ENCODE measurements at regions not wholly inside any gene's neighbourhood (a gene's known extent, or its start where the extent isn't known, plus 50 kb on each side); places are given as distances from the start of the nearest gene placed in this dataset.
A peak's percentile ranks its signal among the peaks of the same experiment; 100 is the strongest.

DNA sequence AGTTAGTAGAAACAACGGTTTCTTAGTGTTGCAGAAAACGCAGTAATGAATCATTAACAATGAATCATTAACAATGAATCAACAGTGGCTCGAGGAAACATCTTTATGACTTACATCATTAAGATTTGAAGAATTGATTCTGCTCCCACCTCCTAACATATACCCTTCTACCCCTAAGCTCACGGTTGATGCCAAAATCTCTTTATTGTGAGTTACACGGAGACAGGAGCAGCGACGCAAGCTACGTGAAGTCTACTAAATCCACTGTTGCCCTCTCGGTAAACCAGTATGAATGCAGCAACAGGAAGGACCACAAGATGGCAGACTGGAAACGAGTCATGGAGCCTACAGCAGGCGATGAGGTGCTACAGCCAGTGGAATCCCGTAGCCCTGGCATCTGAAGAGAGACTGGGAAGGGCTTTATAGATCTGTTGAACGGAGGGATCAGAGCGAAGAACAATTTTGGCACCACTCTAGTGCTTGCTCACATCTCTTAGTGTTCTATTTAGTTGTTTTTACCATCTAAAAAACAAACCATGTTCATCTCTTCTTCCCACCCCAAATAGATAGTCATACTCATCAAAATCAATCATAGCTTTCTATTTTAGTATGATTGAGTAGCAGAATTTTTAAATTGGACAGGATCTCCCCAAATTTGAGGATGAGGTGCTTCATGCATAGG lies 332.7 kb downstream of the DUSP6 start:
- Histone ChIP-seq H3K9me3 (ENCODE audit: control insufficient read depth in 5 of 5, low read length in 5 of 5) (peaks cover 0 to 2% (median 0%) of the 10 kb centered on the region in 5 donors), H3K27ac (ENCODE audit: low read depth, low read length) (no peak overlapping the region), H3K4me1 (ENCODE audit: control insufficient read depth in 5 of 5, insufficient read depth in 5 of 5, low read length in 5 of 5) (peaks cover 0 to 17% (median 7%) of the 10 kb centered on the region in 5 donors), H3K36me3 (ENCODE audit: control insufficient read depth in 5 of 5, insufficient read depth in 5 of 5, low read length in 5 of 5) (no peaks in the 10 kb centered on the region), H3K27me3 (ENCODE audit: control insufficient read depth in 5 of 5, insufficient read depth in 4 of 5, low read length in 5 of 5) (no peaks in the 10 kb centered on the region), H3K9ac (ENCODE audit: low read length in 5 of 5) (peak overlapping the region in 3 of 5 donors; percentile 4 to 51 (median 17)), H3K4me3 (ENCODE audit: low read depth in 1 of 5, low read length in 5 of 5) (peak overlapping the region; percentile 45 to 71 (median 58))

DNA sequence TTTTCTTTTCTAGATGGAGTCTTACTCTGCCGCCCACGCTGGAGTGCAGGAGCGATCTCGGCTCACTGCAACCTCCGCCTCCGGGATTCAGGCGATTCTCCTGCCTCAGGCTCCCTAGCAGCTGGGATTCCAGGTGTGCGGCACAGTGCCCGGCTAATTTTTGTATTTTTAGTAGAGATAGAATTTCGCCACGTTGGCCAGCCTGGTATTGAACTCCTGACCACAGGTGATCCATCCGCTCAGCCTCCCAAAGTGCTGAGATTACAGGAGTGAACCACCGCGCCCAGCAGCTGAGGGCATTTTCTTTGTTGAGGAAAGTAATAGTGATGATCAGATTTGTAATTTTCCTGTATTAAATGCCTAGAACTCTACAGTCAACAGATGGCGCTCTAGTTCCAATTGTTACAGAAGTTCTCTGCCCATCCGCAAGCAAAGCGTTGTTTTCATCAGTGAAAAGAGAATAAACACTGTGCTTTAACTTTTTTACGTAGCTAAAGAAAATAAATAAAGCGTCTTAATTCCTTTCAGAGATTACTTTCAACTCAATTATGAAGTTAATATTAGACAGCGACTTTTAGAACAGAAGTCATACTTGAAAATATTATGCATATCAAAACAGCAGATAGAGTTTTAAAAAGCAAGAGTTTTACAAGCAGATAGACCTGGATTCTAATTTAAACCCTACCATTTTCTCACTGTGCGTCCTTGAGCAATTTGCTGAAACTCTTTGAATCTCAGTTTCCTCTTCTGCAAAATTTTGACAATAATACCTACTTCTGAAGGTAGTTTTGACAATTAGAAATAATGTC lies 335.1 kb downstream of the DUSP6 start:
- Histone ChIP-seq H3K9me3 (ENCODE audit: control insufficient read depth in 5 of 5, low read length in 5 of 5) (no peaks in the 10 kb centered on the region), H3K9ac (ENCODE audit: low read length in 5 of 5) (no peak overlapping the region), H3K4me3 (ENCODE audit: low read depth in 1 of 5, low read length in 5 of 5) (no peak overlapping the region), H3K36me3 (ENCODE audit: control insufficient read depth in 5 of 5, insufficient read depth in 5 of 5, low read length in 5 of 5) (no peaks in the 10 kb centered on the region), H3K27me3 (ENCODE audit: control insufficient read depth in 5 of 5, insufficient read depth in 4 of 5, low read length in 5 of 5) (no peaks in the 10 kb centered on the region), H3K4me1 (ENCODE audit: control insufficient read depth in 5 of 5, insufficient read depth in 5 of 5, low read length in 5 of 5) (peaks cover 0 to 17% (median 7%) of the 10 kb centered on the region in 5 donors), H3K27ac (ENCODE audit: low read depth, low read length) (no peak overlapping the region)

DNA sequence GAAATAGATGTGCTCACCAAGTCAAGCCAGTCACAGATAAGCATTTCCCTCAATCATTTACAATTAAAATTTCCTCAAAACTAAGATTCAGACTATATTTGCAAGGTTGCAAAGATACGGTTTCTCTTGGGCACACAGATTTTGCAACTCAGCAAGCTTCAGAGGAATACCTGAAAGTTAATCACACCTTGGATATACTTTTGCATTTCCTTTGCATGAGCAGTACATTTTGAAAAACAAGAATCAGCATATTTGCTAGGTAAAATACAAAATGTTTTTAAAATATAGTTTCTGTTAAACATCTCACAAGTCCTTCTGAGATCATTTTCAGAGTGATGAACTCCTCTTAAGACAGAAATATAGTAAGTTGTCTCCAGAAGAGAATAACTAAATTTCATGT lies 336.9 kb downstream of the DUSP6 start:
- Histone ChIP-seq H3K9ac (ENCODE audit: low read length in 5 of 5) (no peak overlapping the region), H3K36me3 (ENCODE audit: control insufficient read depth in 5 of 5, insufficient read depth in 5 of 5, low read length in 5 of 5) (no peaks in the 10 kb centered on the region), H3K9me3 (ENCODE audit: control insufficient read depth in 5 of 5, low read length in 5 of 5) (no peaks in the 10 kb centered on the region), H3K4me3 (ENCODE audit: low read depth in 1 of 5, low read length in 5 of 5) (no peak overlapping the region), H3K27ac (ENCODE audit: low read depth, low read length) (no peak overlapping the region), H3K4me1 (ENCODE audit: control insufficient read depth in 5 of 5, insufficient read depth in 5 of 5, low read length in 5 of 5) (peaks cover 0 to 17% (median 7%) of the 10 kb centered on the region in 5 donors), H3K27me3 (ENCODE audit: control insufficient read depth in 5 of 5, insufficient read depth in 4 of 5, low read length in 5 of 5) (no peaks in the 10 kb centered on the region)

DNA sequence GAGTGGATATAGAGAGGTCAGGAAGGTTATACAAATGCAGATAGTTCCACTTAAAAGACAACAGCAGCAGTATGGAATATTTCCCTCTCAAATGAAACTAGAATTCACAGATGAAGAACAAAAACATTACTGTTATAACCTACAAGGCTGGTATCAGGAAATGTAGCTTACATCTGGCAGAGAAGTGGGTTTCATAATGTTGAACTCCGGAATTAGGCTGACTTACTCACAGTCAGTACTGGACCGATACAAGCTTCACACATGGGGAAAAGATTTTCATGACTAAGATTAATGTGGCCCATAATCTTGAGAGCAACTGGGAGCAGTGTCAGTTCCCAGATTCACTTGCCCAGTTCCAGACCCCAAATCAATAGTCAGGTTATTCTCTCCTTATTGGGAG lies 353.9 kb downstream of the DUSP6 start:
- no peak overlapping the region for H3K9ac ChIP-seq (ENCODE audit: low read length in 5 of 5)
- H3K4me1 ChIP-seq (ENCODE audit: control insufficient read depth in 5 of 5, insufficient read depth in 5 of 5, low read length in 5 of 5): no peaks in the 10 kb centered on the region
- H3K27ac ChIP-seq (ENCODE audit: low read depth, low read length): no peak overlapping the region
- no peaks in the 10 kb centered on the region for H3K9me3 ChIP-seq (ENCODE audit: control insufficient read depth in 5 of 5, low read length in 5 of 5)
- no peaks in the 10 kb centered on the region for H3K36me3 ChIP-seq (ENCODE audit: control insufficient read depth in 5 of 5, insufficient read depth in 5 of 5, low read length in 5 of 5)
- no peak overlapping the region for H3K4me3 ChIP-seq (ENCODE audit: low read depth in 1 of 5, low read length in 5 of 5)
- H3K27me3 ChIP-seq (ENCODE audit: control insufficient read depth in 5 of 5, insufficient read depth in 4 of 5, low read length in 5 of 5): no peaks in the 10 kb centered on the region

DNA sequence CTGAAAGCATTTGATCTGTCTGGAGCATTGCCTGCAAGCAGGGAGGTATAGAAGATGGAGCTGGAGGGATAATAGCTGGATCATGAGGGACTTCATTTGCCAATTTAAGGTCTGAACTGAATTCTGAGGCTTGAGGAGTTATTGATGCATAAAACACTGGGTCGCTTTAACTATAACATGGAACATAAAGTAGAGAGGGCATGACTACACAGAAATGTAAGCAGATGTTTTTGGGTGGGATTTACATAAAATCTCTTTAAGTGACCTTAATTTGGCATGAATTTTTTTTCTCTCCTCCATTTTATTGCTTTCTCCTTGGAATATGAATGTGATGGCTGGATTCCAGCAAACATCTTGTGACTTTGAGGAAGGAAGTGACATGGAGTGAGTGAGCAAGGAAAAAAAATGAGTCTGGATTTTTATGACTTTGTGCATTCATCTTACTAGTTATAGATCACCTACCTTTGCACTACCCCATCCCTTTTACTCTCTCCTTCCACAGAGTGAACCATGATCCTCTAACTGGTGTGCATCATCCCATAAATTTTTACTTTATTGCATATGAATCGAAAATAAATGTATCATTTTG lies 356.0 kb downstream of the DUSP6 start:
- Histone ChIP-seq H3K27ac (ENCODE audit: low read depth, low read length) (no peak overlapping the region), H3K9me3 (ENCODE audit: control insufficient read depth in 5 of 5, low read length in 5 of 5) (no peaks in the 10 kb centered on the region), H3K4me3 (ENCODE audit: low read depth in 1 of 5, low read length in 5 of 5) (no peak overlapping the region), H3K9ac (ENCODE audit: low read length in 5 of 5) (no peak overlapping the region), H3K27me3 (ENCODE audit: control insufficient read depth in 5 of 5, insufficient read depth in 4 of 5, low read length in 5 of 5) (no peaks in the 10 kb centered on the region), H3K36me3 (ENCODE audit: control insufficient read depth in 5 of 5, insufficient read depth in 5 of 5, low read length in 5 of 5) (no peaks in the 10 kb centered on the region), H3K4me1 (ENCODE audit: control insufficient read depth in 5 of 5, insufficient read depth in 5 of 5, low read length in 5 of 5) (no peaks in the 10 kb centered on the region)

DNA sequence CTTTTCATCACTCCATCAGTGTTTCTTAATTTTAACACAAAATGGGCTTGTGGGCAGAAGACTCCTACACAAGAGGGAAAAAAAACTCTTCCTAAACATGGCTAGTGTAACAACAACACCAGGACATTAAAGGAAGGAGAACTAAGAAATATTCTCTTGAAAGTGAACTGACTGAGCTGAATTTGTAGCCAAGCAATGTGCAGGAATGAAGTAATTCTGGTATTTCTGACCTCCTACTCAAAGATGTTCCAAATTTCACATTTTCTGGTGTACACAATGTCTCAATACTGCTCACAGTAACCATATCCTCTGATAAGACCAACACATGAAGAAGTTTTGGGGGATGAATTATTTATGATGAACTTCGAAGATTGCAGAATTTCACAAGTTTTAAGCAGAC lies 357.3 kb downstream of the DUSP6 start:
- H3K4me3 ChIP-seq (ENCODE audit: low read depth in 1 of 5, low read length in 5 of 5): no peak overlapping the region
- no peaks in the 10 kb centered on the region for H3K4me1 ChIP-seq (ENCODE audit: control insufficient read depth in 5 of 5, insufficient read depth in 5 of 5, low read length in 5 of 5)
- H3K9ac ChIP-seq (ENCODE audit: low read length in 5 of 5): no peak overlapping the region

DNA sequence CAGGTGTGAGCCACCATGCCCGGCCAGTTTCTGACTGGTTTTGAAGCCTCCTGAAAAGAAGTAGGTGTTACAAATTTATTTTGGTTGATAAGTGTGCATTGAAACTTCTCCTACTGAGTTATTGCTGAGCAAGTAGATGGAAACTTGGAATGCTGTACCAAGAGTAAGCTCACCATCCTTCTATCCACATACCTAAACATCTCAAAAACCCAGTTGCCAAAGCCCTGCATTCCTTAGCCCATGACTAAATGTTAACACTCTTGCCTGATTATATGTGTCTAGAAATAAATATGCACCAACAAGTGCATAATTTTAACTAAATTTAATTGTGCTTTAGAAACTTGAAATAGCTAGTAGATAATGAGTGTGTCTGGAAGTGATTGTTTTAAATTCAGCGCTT lies 357.8 kb downstream of the DUSP6 start:
- H3K4me3 ChIP-seq (ENCODE audit: low read depth in 1 of 5, low read length in 5 of 5): no peak overlapping the region
- no peaks in the 10 kb centered on the region for H3K4me1 ChIP-seq (ENCODE audit: control insufficient read depth in 5 of 5, insufficient read depth in 5 of 5, low read length in 5 of 5)
- no peaks in the 10 kb centered on the region for H3K9me3 ChIP-seq (ENCODE audit: control insufficient read depth in 5 of 5, low read length in 5 of 5)
- no peaks in the 10 kb centered on the region for H3K27me3 ChIP-seq (ENCODE audit: control insufficient read depth in 5 of 5, insufficient read depth in 4 of 5, low read length in 5 of 5)
- no peak overlapping the region for H3K27ac ChIP-seq (ENCODE audit: low read depth, low read length)
- H3K9ac ChIP-seq (ENCODE audit: low read length in 5 of 5): no peak overlapping the region
- H3K36me3 ChIP-seq (ENCODE audit: control insufficient read depth in 5 of 5, insufficient read depth in 5 of 5, low read length in 5 of 5): no peaks in the 10 kb centered on the region

More for the DNA sequence above, 357.3 kb downstream of the DUSP6 start:
- no peak overlapping the region for H3K27ac ChIP-seq (ENCODE audit: low read depth, low read length)
- no peaks in the 10 kb centered on the region for H3K9me3 ChIP-seq (ENCODE audit: control insufficient read depth in 5 of 5, low read length in 5 of 5)
- no peaks in the 10 kb centered on the region for H3K36me3 ChIP-seq (ENCODE audit: control insufficient read depth in 5 of 5, insufficient read depth in 5 of 5, low read length in 5 of 5)
- no peaks in the 10 kb centered on the region for H3K27me3 ChIP-seq (ENCODE audit: control insufficient read depth in 5 of 5, insufficient read depth in 4 of 5, low read length in 5 of 5)

DNA sequence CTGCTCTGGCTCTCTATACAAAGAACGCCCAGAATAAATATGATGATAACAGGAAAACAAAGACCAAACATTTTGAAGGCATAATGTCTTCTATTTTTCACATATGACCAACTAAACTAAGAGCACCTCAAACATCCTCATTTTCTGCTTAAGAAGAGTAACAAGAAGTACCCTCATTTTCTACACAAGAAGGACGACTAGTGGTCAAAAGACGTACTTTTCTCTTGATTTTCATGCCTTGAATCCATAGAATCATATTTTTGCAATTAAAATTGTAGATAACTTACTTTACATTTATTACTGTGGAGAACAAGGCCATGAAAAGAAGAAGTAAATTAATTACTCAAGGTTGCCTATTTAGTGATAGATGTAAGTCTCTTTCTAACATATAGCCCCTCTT lies 358.6 kb downstream of the DUSP6 start:
- Histone ChIP-seq H3K4me1 (ENCODE audit: control insufficient read depth in 5 of 5, insufficient read depth in 5 of 5, low read length in 5 of 5) (no peaks in the 10 kb centered on the region), H3K27me3 (ENCODE audit: control insufficient read depth in 5 of 5, insufficient read depth in 4 of 5, low read length in 5 of 5) (no peaks in the 10 kb centered on the region), H3K27ac (ENCODE audit: low read depth, low read length) (no peak overlapping the region), H3K4me3 (ENCODE audit: low read depth in 1 of 5, low read length in 5 of 5) (no peak overlapping the region), H3K9me3 (ENCODE audit: control insufficient read depth in 5 of 5, low read length in 5 of 5) (no peaks in the 10 kb centered on the region), H3K36me3 (ENCODE audit: control insufficient read depth in 5 of 5, insufficient read depth in 5 of 5, low read length in 5 of 5) (no peaks in the 10 kb centered on the region), H3K9ac (ENCODE audit: low read length in 5 of 5) (no peak overlapping the region)

DNA sequence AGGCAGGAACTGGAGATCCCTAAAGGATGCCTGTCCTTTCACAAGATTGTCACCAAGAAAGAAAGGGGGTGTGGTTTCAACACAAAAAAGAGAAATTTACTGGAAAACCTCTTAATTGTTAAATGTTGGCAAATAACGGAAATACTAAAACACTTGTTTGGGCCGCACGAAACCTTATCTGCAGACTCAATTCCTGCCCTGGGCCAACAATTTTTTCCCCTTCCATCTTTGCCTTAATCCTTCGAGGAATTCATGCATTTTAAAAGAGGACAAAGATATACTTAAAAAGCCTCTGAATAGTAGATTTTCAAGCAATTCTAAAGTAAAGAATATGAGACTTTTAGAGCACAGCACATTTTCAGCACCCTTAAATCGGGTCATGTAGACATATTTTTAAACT lies 366.2 kb downstream of the DUSP6 start:
- Histone ChIP-seq H3K4me3 (ENCODE audit: low read depth in 1 of 5, low read length in 5 of 5) (no peak overlapping the region), H3K36me3 (ENCODE audit: control insufficient read depth in 5 of 5, insufficient read depth in 5 of 5, low read length in 5 of 5) (no peaks in the 10 kb centered on the region), H3K27me3 (ENCODE audit: control insufficient read depth in 5 of 5, insufficient read depth in 4 of 5, low read length in 5 of 5) (no peaks in the 10 kb centered on the region), H3K9me3 (ENCODE audit: control insufficient read depth in 5 of 5, low read length in 5 of 5) (no peaks in the 10 kb centered on the region), H3K27ac (ENCODE audit: low read depth, low read length) (no peak overlapping the region), H3K9ac (ENCODE audit: low read length in 5 of 5) (no peak overlapping the region), H3K4me1 (ENCODE audit: control insufficient read depth in 5 of 5, insufficient read depth in 5 of 5, low read length in 5 of 5) (no peaks in the 10 kb centered on the region)

DNA sequence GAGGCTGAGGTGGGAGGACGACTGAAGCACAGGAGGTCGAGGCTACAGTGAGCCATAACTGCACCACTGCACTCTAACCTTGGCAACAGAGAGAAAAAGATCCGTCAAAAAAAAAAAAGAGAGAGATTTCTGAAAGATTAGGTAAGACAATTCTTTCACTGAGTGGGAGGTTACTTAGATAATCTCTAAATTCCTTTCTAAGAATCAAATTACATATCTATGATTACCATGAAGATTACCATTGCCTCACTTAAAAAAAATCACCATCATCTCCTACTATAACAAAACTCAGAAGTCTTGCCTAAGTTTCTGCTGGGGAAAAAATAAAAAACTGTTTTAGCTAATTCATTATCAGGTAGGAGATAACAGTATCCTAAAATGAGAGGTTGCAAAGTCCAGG lies 366.7 kb downstream of the DUSP6 start:
- no peaks in the 10 kb centered on the region for H3K9me3 ChIP-seq (ENCODE audit: control insufficient read depth in 5 of 5, low read length in 5 of 5)
- H3K4me1 ChIP-seq (ENCODE audit: control insufficient read depth in 5 of 5, insufficient read depth in 5 of 5, low read length in 5 of 5): no peaks in the 10 kb centered on the region
- no peak overlapping the region for H3K27ac ChIP-seq (ENCODE audit: low read depth, low read length)
- no peak overlapping the region for H3K9ac ChIP-seq (ENCODE audit: low read length in 5 of 5)
- H3K36me3 ChIP-seq (ENCODE audit: control insufficient read depth in 5 of 5, insufficient read depth in 5 of 5, low read length in 5 of 5): no peaks in the 10 kb centered on the region
- no peaks in the 10 kb centered on the region for H3K27me3 ChIP-seq (ENCODE audit: control insufficient read depth in 5 of 5, insufficient read depth in 4 of 5, low read length in 5 of 5)
- no peak overlapping the region for H3K4me3 ChIP-seq (ENCODE audit: low read depth in 1 of 5, low read length in 5 of 5)
